ENCODE measurements at regions not wholly inside any gene's neighbourhood (a gene's known extent, or its start where the extent isn't known, plus 50 kb on each side); places are given as distances from the start of the nearest gene placed in this dataset.
"Not testable (repeated sequence)": the region's sequence is repeated elsewhere in the genome, so short reads cannot be mapped to it uniquely, and the experiment has no call there.

GRCh38 chr20:22826306-22827230 is 208.5 kb upstream of the SSTR4 start:
- DNase-seq (ENCODE audit: extremely low read depth, low read depth), result no peak
- no peak overlapping the region for H3K4me3 ChIP-seq (replicated peaks; ENCODE audit: low read depth, low read length)
- no peak for TF ChIP-seq CTCF (IDR thresholded peaks at IDR 0.05; ENCODE audit: low read depth, low read length, missing control alignments)

DNA sequence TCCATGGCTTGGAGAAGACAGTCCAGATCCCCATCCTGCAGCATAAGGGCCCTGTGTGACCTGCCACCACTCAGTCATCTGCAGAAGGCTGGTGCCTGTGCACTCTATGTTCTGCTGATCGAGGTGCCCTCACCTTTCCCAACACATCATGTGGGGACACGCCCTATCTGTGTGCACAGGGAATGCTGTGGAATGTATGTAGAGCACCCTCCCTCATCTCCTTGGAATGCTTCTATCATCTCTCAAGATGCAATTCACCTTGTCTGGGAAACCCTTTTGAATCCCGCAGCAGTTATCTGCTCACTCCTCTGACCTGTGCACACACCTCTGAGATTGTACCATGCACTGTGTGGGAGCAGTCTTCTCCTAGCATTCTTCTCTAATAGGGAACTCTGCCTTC is 207.2 kb upstream of the SSTR4 start:
- TF ChIP-seq CTCF (IDR thresholded peaks at IDR 0.05; ENCODE audit: low read depth, low read length, missing control alignments), result no peak
- DNase-seq (ENCODE audit: extremely low read depth, low read depth), result no peak
- H3K4me3 ChIP-seq (replicated peaks; ENCODE audit: low read depth, low read length), result no peak overlapping the region

DNA sequence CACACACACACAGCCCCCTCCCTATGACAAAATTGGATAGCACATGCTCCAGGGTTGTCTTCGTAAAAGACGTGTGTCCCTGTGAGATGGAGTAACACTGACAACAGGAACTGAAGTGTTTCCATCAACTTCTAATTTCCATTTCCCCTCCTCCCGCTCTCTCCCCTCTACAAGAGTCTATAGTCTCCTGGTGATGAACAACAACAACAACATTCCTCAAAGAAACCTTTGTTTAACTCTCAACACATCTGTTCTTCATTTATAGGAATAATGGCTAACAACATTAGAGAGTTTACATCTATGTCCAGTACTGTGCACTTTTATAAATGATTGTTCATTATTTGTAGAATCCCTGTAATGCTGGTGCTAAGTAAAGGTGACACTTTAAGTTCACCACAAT is 205.8 kb upstream of the SSTR4 start:
- no peak overlapping the region for H3K4me3 ChIP-seq (replicated peaks; ENCODE audit: low read depth, low read length)
- DNase-seq (ENCODE audit: extremely low read depth, low read depth), result no peak
- TF ChIP-seq CTCF (IDR thresholded peaks at IDR 0.05; ENCODE audit: low read depth, low read length, missing control alignments), result no peak

GRCh38 chr20:22830138-22830537 is 205.0 kb upstream of the SSTR4 start:
- no peak overlapping the region for H3K4me3 ChIP-seq (replicated peaks; ENCODE audit: low read depth, low read length)
- DNase-seq (ENCODE audit: extremely low read depth, low read depth), result no peak
- TF ChIP-seq CTCF (IDR thresholded peaks at IDR 0.05; ENCODE audit: low read depth, low read length, missing control alignments), result no peak

DNA sequence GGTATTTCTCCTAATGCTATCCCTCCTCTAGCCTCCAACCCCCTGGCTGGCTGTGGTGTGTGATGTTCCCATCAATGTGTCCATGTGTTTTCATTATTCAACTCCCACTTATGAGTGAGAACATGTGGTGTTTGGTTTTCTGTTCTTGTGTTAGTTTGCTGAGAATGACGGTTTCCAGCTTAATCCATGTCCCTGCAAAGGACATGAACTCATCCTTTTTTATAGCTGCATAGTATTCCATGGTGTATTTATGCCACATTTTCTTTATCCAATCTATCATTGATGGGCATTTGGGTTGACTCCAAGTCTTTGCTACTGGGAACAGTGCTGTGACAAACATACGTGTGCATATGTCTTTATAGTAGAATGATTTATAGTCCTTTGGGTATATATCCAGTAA is 204.4 kb upstream of the SSTR4 start:
- not testable (repeated sequence) for H3K4me3 ChIP-seq (replicated peaks; ENCODE audit: low read depth, low read length); DNase-seq (ENCODE audit: extremely low read depth, low read depth)

DNA sequence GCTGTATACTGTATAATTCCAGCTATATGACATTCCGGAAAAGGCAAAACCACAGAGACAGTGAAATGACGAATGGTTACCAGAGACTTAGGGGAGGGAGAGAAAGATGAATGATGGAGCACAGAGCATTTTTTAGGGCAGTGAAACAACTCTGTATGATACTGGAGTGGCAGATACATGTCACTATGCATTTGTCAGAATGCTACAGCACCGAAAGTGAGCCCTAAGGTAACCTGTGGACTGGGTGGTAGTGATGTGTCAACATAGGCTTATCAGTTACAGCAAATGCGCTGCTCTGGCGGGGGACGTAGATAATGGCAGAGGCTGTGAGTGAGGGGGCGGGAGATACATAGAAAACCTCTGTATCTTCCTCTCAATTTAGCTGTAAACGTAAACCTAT is 201.3 kb upstream of the SSTR4 start:
- TF ChIP-seq CTCF (IDR thresholded peaks at IDR 0.05; ENCODE audit: low read depth, low read length, missing control alignments), result no peak
- DNase-seq (ENCODE audit: extremely low read depth, low read depth), result no peak
- no peak overlapping the region for H3K4me3 ChIP-seq (replicated peaks; ENCODE audit: low read depth, low read length)

- no peak overlapping the region for H3K4me3 ChIP-seq (replicated peaks; ENCODE audit: low read depth, low read length)
- no peak for DNase-seq (ENCODE audit: extremely low read depth, low read depth)
- no peak for TF ChIP-seq CTCF (IDR thresholded peaks at IDR 0.05; ENCODE audit: low read depth, low read length, missing control alignments)
Measured at GRCh38 chr20:22834651-22835256, 200.4 kb upstream of the SSTR4 start.

Measured in HFF-Myc (cell line).